COLO668 (cell line): ENCODE measurements at regions not wholly inside any gene's neighbourhood (a gene's known extent, or its start where the extent isn't known, plus 50 kb on each side); places are given as distances from the start of the nearest gene placed in this dataset.

Experiments
- DNase-seq: peaks from one replicate; lab custom pipeline; 2025; ENCODE audit not compliant: unreplicated experiment; lab: John Stamatoyannopoulos, UW

DNA sequence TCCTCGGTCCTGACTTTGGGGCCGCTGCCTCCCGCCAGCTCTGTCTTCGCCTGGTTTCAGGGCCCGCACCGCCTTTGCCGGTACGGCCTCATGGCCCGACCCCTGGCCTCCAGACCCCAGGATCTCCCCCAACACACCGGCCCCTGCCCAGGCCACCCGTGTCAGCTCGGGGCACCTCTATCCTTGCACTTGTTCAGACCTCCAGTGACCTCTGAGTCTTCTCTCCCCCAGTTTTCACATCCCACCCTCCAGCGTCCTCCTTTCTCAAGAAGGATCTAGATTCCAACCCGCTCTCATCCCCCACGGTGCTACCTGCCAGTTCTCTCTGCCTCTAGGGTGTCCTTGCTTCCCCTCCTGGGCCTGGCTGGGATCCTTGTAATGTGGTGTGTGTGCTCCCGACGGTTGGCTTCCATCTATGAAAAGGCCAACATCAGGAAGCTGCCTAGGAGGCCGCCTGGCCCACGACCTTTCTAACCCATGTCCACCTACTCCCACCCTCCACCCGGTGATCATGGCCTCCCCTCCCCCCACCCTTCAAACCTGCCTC is 61.1 kb downstream of the SPATA31C2 start:
- DNase-seq: no peak

DNA sequence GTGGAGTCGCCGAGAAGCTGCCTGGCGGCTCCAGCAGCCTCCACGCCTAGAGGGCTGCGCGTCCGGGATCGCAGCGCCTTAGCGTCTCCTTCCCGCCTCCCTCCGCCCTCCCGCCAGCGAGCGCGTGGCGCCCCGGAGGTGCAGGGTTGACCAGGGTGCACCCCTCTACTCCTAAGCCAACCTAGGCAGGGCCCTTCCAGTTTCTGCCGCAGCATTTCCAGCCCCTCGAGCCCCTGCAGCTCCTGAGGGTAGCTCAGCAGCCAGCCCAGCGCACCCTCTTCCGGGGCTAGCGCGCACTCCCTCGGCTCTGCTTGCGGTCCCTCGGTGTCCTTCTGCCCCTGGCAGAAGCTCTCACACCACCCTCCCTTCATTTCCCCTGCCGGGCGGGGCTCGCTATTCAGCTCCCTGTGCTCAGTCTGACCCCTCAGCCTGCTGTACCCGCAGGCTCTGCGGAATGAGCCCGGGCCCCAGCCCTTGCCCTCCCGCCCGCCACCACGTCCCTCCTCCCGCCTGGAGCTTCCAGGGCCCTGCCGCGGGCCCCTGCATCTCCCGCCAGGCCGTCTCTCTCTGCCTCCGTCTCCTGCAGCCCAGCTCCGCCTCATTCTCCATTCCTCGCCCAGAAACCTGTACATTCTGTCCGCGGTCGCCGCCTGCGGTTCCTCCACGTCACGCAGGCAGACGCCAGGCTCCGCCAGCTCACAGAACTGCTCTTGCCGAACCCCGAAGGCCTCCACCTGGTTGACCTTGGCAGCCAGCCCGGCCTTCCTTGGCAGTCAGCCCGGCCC is 61.8 kb downstream of the SPATA31C2 start:
- DNase-seq: peak; percentile 85

DNA sequence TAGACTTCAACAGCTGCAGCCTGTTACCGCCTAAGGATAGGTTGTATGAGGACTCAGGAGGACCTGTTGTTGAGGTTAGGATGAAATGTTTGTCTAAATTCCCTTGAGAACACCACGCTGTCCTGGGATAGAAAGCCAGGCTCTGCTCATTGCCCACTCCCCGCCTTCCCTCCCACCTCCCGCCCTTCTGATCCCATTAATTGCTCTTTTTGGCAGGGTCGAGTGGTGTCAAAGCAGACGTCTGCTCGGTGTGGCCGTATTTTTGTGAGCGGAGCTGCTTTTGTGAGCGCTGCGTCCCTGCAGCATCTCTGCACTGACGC is 62.3 kb downstream of the SPATA31C2 start:
- DNase-seq: no peak

DNA sequence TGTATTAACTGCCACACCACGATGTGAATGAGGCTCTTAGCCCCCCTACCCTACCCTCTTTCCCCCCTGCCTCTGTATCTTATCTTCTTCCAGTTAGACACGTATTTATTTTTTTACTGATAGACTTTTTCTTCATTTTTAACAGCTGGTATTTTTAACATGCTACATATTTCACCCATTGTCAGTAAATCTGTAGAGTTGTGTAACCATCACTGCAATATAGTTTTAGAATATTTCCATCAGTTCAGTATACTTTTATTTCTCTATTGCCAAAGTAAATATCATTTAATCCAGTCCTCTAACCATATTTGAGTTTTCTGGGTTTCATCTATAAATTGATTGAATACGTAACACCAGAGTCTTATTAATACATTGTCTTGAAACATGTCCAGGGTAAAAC is 62.8 kb downstream of the SPATA31C2 start:
- DNase-seq: no peak

DNA sequence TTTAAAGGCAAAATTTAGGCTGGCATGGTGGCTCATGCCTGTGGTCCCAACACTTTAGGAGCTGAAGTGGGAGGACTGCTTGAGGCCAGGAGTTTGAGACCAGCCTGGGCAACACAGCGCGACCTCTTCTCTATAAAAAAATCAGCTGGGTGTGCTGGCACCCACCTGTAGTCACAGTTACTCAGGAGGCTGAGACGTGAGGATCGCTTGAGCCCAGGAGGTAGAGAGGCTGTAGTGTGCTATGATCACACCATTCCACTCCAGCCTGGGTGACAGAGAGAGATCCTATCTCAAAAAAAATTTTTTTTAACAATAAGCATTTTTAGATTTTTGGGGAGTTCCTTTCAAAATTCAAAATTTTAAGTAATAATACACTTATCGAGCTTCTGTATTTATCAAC is 63.3 kb downstream of the SPATA31C2 start:
- DNase-seq: no peak

DNA sequence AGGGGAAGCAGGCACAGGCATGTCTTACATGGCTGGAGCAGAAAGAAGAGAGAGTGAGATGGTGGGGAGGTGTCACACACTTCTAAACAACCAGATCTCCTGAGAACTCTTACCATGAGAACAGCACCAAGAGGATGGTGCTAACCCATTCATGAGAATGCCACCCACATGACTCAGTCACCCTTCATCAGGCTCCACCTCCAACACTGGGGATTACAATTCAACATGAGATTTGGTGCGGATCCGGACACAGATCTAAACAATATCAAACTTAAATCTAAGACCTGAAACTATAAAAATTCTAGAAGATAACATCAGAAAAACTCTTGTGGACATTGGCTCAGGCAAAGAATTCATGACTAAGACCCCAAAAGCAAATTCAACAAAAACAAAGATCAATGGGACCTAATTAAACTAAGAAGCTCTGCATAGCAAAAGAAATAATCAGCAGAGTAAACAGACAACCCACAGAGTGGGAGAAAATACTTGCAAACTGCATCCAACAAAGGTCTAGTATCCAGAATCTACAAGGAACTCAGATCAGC is 65.4 kb downstream of the SPATA31C2 start:
- DNase-seq: no peak

DNA sequence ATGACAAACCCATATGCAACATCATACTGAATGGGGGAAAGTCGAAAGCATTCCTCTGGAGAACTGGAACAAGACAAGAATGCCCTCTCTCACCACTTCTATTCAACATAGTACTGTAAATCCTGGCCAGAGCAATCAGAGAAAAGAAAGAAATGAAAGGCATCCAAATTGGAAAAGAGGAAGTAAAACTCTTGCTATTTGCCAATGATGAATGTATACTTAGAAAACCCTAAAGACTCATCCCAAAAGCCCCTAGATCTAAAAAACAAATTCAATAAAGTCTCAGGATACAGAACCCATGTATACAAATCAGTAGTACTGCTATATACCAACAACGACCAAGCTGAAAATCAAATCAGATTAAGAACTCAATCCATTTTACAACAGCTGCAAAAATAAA is 66.9 kb downstream of the SPATA31C2 start:
- no peak for DNase-seq

DNA sequence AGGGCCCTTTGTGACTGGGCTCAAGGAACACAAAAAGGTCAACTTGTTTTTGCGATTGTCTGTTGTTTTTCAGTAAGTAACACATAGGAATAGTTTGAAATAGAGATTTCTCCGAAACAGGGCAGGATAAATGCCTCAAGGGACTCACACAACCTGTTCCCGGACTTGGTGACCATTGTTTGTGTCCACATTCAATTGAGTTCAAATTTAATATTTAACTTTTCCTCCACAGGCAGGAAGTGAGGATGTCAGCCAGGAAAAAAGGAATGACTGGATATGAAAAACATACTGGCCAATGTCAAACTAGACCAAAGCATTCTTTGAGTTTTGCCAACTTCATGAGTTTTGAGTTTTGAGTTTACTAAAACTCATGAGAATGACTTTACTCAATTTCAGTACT is 72.7 kb downstream of the SPATA31C2 start:
- no peak for DNase-seq

DNA sequence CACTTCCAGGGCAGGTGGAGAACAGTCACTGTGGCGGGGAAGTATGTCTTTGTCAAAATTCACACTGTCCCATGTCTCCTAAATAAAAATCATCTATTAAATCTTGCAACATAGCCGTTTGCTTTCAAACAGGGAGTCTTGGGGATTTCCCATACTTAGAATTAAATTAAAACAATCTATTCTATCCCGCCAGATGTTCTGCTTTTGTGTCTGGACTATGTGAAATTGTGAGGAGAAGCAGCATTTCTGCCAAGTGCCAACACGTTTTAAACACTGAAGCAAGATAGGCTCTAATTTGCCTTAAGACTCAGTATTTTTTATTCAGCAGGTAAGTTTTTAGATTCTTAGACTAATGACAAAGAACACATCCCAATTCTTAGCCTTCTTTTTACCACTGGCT is 73.7 kb downstream of the SPATA31C2 start:
- DNase-seq: no peak

DNA sequence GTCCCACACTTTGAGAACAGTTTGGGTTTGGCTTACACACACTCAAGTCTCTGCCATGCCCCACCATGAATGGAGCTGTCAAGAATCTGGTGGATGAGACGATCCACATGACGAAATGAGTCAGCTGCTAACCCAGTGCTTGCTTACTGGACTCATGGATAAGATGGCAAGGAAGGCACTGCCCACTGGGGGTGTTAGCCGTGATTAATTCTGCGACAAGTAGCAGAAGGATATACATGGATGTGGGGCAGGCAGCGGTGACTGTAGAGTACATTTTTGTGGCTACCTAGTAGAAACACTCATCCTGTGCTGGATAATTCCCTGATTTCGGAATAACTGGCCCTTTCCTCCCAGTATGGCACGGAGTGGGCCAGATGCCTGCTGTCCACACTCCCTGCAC is 77.5 kb downstream of the SPATA31C2 start:
- no peak for DNase-seq

DNA sequence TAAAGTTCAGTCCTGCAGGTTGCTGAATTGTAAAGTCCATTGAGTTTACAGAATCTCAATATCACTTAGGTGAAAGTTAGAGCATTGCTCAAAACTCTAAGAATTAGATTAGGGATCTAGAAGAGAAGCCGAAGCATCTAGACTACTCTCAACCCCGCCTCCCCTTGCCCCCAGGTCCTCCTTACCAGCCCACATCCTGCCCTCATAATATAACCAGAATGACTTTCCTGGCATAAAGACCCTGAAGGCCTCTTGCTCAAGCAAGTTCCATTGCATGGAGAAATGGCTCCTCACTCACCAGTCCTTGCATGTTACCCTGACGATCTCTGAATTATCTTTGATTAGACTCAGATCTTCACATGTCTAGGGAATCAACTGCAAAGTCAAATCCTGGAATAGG is 78.8 kb downstream of the SPATA31C2 start:
- no peak for DNase-seq

DNA sequence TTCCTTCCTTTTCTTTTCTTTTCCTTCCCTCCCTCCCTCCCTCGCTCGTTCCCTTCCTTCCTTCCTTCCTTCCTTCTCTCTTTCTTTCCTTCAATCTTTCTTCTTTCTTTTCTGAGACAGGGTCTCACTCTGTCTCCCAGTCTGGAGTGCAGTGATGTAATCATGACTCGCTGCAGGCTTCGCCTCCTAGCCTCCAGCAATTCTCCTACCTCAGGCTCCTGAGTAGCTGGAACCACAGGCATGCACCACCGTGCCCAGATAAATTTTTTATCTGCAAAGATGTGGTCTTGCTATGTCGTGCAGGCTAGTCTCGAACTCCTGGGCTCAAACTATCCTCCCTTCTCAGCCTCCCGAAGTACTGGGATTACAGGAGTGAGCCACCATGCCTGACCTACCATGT is 81.4 kb downstream of the SPATA31C2 start:
- no peak for DNase-seq

DNA sequence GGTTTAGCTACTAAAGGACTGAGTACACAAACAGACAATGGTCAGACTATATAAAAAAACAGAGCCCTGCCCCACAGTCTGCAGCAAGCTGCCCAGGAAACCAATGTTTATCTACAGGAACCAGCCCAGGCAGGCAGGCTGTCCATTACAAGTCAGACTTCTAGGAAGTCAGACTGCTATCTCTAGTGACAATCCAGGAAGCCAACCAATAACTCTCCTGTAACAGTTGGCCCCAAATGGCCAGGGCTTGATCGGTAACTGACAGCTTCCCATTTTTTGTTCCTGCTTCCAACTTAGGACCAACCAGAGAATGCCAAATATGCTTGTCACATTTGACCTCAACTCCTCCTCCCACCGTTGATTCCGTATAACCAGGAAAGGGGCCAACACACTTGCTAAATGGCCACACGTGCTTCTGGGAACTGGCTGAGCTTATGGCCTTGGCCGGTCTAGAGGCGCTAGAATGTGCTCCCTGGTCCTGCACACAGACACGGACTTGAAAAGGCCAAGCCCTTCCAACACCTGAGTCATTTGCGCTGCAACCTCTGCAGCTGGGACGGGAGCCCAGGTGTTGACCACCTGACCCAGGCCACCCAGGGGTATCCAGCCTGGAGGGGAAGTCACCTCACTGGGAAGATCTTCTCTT is 79.6 kb upstream of the CDK20 start:
- no peak for DNase-seq

DNA sequence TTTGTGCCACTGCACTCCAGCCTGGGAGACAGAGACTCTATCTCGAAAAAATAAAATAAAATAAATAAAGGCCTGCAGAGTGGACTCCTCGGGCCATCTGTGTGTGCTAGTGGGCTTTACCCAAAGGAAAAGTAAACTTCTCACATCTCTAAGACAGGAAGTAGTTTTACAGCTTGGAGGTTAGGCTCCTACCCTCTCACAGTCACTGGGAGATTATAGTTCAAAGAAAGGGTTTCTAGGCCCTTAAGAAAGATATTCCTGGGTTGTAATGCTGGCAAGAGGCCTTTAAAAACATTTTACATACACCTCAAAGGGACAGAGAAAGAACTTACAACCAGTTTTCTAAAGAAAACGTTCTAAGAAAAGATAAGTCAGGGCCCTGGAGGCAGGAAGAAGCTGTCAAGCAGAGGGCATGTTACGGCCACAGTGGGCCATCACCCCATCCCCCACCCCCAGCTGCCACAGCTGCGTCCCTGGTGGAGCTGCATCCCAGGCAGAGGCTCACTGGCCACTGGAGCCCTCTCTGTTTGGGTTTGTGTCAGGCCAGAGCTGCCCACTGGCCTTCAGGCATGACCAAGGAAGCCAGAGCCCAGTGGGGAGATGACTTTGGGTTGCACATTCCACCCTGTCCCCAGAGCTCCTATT is 78.1 kb upstream of the CDK20 start:
- no peak for DNase-seq

DNA sequence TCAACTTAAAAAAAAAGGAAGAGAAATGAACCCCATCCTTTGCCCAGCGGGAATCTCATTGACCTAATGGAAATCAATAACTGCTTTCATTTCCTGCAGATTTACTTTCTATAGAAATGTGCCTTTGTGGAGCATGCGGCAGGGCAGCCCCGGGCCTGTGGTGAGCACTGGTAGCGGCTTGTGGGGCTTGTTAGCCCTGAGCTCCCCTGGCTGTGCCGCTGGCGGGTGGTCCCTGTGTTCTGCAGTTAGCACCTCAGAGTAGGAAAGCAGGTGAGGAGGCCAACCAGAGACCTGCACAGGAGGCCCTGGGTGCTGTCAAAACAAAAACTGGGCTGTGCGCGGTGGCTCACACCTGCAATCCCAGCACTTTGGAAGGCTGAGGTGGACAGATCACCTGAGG is 76.8 kb upstream of the CDK20 start:
- DNase-seq: no peak

DNA sequence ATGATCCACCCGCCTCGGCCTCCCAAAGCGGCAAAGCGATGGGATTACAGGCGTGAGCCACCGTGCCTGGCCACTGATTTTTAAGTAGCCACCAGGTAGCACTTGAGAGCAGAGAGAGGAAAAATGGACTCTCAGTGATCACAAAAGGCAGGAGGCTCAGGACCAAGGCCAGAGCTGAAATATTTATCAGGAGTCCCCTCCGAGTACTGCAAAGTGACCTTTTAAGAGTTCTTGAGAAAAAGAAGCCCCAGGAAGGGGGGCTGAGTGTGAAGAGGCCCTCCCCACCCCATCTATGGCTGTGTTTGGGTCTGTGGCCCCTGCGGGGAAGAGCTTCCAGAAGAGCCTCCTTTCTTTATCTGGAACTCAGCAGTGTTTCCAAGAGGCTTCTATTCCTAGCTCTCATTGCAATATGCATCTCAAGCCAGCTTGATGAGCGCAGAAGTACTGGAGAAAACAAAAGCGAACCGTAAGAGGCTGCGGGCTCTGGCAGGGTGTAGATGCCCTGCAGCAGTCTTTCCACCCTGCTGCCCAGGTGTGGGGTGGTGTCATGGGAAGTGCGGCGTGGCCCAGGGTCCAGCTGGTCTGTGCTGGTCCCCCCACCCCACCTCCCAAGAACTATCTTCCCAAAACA is 75.5 kb upstream of the CDK20 start:
- DNase-seq: no peak

DNA sequence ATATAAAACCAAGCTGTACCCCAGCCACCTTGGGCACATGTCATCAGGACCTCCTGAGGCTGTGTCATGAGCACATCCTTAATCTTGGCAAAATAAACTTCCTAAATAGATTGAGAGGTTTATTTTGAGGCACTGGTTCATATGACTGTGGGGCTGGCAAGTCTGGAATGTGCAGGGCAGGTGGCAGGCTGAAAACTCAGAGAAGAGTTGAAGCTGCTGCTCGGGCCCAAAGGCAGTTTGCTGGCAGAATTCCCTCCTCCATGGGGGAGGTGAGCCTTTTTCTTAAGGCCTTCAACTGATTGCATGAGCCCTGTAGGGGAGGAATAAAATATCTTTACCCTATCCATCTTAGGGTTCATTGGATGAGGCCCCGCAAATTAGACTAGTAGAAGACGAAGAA is 72.2 kb upstream of the CDK20 start:
- no peak for DNase-seq

DNA sequence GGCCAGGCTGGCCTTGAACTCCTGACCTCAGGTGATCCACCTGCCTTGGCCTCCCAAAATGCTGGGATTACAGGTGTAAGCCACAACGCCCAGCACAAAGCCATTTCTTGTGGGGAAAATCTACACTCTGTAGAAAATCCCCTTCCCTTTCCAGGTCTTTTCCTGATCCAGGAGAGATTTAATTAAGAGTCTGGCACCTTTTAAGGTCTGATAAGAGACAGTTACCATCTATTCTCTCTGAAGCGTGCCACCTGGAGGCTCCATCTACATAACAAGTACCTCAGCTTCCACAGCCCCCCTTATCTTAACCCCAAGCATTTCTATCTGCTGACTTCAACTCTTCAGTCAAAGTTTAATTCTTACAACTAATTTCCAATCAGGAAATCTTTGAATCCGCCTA is 71.4 kb upstream of the CDK20 start:
- no peak for DNase-seq

DNA sequence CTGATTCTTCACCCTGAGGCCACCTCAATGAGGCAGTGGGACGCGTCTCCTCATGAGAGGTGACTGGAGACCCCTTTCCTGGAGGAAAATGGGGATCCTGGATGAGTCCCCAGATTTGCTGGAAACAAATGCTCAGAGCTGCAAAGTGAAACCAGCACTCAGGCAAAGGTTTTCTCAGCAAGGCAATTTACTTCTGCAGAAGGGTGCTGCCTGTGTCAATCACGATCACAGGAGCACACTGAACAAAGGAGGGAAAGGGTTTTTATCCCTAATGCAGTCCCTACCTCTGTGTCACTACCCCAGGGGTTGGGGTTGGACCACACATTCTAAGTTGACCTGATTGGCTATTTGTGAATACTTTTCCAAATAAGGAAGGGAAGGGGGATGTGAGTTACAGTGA is 69.9 kb upstream of the CDK20 start:
- no peak for DNase-seq

DNA sequence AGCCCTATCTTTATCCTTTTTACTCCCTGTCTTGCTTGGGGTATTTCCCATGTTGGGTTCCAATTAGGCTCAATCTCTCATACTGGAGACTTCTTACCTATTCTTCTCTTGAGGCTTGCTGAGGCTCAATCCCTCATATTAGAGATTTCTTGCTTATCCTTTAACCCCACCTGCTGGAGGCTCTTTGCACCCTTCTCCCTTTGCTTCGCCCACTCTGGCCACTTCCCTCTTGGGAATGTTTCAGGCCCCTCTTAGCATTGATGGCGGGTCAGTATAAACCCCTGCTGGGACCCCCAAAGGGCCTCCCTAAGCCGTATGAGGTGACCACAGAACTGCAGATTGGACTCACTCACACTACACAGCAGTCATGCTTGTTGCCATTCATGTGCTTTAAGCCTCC is 69.3 kb upstream of the CDK20 start:
- no peak for DNase-seq

DNA sequence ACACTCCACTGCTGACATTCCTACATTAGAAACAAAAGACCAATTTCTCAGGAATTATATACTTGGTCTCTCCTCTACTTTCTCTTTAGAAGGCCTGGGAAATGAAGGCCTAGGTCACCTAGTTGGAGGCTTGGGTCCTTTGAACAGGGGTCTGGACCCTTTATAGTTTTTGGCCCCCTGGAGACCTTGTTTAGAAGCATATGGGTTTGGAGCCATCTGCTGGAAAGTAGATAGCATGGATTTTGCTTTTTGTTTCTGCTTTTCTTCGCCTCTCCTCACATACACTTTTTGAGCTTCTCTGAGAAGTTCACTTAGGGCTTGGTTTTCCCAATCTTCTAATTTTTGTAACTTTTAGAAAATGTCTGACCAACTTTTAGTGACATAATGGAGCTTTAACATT is 67.1 kb upstream of the CDK20 start:
- DNase-seq: no peak
